ENCODE measurements at regions not wholly inside any gene's neighbourhood (a gene's known extent, or its start where the extent isn't known, plus 50 kb on each side); places are given as distances from the start of the nearest gene placed in this dataset.

DNA sequence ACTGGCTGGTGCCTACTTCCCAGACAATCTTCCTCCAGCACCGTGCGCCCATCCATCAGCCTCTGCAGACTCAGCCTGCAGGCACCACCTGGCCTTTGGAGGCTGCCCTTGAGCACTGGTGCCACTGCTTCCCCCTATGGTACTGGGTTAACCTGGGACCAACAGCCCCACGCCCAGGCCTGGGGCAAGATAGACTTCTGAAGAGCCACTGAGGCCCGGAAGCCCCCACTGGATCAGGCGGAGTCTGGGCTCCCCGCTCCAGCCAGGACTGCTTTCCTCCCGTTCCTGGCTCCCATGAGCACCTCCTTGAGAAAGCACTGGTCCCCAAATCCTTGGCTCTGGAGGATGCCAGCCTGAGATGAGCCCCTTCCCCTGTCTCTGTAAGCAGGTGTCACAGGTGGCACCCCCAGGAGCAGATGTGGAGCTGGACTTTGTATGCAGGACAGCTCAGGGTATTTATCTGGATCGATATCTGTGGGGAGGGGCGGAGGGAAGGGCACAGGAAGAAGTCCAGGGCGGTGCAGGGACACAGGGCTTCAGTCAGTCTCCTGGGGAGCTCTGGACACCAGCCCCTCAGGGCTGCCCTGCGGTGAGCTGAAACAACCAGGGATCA lies 206.5 kb upstream of the PPP2R2D start:
- DNase-seq (ENCODE audit: low read depth): no peak
- H3K4me3 ChIP-seq (ENCODE audit: low read depth, low read length): no peak overlapping the region
- H3K27me3 ChIP-seq (ENCODE audit: control insufficient read depth, insufficient read depth, low read length): no peaks in the 10 kb centered on the region
- no peaks in the 10 kb centered on the region for H3K36me3 ChIP-seq (ENCODE audit: control insufficient read depth, insufficient read depth, low read length)
- TF ChIP-seq, protein P1, sequence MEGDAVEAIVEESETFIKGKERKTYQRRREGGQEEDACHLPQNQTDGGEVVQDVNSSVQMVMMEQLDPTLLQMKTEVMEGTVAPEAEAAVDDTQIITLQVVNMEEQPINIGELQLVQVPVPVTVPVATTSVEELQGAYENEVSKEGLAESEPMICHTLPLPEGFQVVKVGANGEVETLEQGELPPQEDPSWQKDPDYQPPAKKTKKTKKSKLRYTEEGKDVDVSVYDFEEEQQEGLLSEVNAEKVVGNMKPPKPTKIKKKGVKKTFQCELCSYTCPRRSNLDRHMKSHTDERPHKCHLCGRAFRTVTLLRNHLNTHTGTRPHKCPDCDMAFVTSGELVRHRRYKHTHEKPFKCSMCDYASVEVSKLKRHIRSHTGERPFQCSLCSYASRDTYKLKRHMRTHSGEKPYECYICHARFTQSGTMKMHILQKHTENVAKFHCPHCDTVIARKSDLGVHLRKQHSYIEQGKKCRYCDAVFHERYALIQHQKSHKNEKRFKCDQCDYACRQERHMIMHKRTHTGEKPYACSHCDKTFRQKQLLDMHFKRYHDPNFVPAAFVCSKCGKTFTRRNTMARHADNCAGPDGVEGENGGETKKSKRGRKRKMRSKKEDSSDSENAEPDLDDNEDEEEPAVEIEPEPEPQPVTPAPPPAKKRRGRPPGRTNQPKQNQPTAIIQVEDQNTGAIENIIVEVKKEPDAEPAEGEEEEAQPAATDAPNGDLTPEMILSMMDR (IDR thresholded peaks at IDR 0.05; ENCODE audit: insufficient read depth, low read length, poor library complexity, severe bottlenecking): no peak

DNA sequence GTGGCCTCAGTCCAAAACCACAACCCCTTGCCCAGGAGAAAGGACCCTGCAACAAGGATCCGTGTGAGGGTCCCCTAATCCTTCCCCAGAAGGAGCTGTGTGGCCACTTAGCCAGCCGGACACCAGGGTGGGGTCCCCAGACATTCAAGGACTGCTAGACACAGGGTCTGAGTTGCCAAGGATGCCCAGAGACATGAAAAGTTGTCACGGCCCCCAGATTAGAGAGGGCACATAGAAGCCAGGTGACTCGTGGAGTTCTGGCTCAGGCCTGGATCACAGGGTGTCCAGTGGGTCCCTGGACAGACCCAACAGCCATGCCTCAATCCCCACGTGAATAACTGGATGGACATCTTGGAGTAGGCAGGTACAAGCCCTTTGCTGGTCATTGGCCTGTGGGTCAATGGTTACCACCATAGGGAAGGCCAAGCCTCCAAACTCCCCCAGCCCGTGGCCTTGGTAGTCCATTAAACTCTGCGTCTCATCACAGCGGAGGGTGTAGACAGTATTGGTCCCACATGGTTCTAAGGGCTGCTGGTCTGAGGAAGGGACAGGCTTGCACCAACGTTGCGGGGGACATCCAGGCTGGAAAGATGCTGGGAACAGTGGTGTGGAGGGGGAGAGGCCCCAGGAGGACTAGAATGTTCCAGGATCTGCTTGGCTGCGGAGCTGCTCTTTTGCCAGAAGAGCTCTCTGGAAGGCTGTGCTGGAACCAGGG lies 205.9 kb upstream of the PPP2R2D start:
- DNase-seq (ENCODE audit: low read depth): no peak
- Histone ChIP-seq H3K27me3 (ENCODE audit: control insufficient read depth, insufficient read depth, low read length) (no peaks in the 10 kb centered on the region), H3K36me3 (ENCODE audit: control insufficient read depth, insufficient read depth, low read length) (no peaks in the 10 kb centered on the region), H3K4me3 (ENCODE audit: low read depth, low read length) (no peak overlapping the region)
- TF ChIP-seq, protein P1 (IDR thresholded peaks at IDR 0.05; ENCODE audit: insufficient read depth, low read length, poor library complexity, severe bottlenecking): no peak

DNA sequence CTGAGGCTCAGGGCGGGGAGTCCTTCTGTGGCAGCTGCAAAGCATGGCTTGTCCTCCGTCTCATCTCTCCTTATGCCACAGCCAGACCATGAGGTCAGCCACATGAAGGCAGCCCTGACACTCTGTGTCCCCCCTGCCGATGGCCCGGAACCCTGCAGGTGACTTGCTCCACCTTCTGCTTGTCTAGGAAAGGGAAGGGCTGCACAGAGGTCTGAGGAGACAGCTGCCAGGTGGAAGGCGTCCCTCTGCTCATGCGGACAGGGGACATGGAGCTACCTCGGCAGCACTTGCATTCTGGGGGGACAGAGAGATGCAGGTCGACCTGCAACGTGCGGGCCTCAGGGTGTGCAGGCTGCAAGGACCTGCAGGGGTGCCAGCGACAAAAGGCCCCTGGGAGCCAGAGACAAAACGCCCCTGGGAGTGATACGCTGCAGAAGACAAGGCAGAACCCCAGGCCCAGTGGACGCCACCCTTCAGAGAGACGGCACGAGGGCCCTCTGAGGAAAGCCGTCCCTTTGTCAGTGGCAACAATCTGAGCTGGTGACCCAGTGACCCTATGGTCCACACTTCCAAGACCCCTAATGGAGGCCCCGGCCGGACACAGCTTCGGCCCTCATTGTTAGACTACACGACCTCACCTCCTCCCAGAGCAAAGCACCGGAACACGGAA lies 205.2 kb upstream of the PPP2R2D start:
- TF ChIP-seq, protein P1 (IDR thresholded peaks at IDR 0.05; ENCODE audit: insufficient read depth, low read length, poor library complexity, severe bottlenecking): no peak
- Histone ChIP-seq H3K27me3 (ENCODE audit: control insufficient read depth, insufficient read depth, low read length) (no peaks in the 10 kb centered on the region), H3K36me3 (ENCODE audit: control insufficient read depth, insufficient read depth, low read length) (no peaks in the 10 kb centered on the region), H3K4me3 (ENCODE audit: low read depth, low read length) (no peak overlapping the region)
- no peak for DNase-seq (ENCODE audit: low read depth)

DNA sequence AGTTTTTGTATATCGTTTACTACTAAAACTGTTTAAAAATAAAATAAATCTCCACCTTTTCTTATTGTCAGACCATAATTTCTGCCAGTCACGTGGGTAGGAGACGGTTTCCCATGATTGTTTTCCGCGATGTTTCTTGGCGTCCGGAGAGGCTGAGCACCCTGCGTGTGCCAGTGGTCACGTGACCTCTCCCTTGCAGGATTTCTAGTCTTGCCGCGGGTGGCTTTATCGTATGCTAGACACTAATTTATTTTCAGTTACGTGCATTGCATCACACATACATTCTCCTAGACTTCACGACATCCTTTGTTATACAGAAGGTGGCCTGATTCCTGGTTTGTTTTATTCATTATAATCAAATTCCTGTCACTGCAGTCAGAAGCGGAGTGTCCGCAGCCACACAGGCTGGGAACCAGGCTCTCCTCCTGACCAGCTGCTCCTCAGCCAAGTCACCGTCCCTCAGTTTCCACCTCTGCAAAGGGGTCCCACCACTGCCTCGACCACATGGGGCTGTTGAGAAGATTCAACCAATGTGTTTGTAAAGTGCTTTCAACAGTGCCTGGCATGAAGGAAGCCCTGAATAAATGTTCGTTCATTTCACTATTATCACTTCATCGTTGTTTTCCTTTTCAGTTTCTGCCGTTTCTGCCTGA lies 203.2 kb upstream of the PPP2R2D start:
- TF ChIP-seq, protein P1 (IDR thresholded peaks at IDR 0.05; ENCODE audit: insufficient read depth, low read length, poor library complexity, severe bottlenecking): no peak

DNA sequence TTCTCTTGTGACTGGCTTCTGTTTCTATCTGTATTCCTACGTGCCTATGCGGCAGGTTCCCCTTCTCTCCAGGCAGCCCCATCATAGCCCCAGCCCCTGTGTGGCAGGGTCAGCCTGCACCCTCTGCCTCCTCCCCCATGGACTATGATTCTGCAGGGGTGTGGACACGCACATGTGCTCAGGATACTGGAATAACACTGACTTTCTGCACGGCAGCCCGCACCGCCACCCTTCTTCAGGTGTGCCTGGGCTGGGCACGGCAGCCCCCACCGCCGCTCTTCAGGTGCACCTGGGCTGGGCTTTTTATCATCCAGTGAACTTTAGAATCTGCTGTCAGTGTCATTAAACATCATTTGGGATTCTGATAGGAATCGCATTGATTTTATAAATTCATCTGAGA lies 202.6 kb upstream of the PPP2R2D start:
- Histone ChIP-seq H3K4me3 (ENCODE audit: low read depth, low read length) (no peak overlapping the region), H3K36me3 (ENCODE audit: control insufficient read depth, insufficient read depth, low read length) (no peaks in the 10 kb centered on the region), H3K27me3 (ENCODE audit: control insufficient read depth, insufficient read depth, low read length) (no peaks in the 10 kb centered on the region)
- no peak for DNase-seq (ENCODE audit: low read depth)
- TF ChIP-seq, protein P1 (IDR thresholded peaks at IDR 0.05; ENCODE audit: insufficient read depth, low read length, poor library complexity, severe bottlenecking): no peak

More for the DNA sequence above, 203.2 kb upstream of the PPP2R2D start:
- H3K27me3 ChIP-seq (ENCODE audit: control insufficient read depth, insufficient read depth, low read length): no peaks in the 10 kb centered on the region
- H3K4me3 ChIP-seq (ENCODE audit: low read depth, low read length): no peak overlapping the region
- DNase-seq (ENCODE audit: low read depth): no peak
- no peaks in the 10 kb centered on the region for H3K36me3 ChIP-seq (ENCODE audit: control insufficient read depth, insufficient read depth, low read length)

Measured in kidney epithelial cell (primary cell).